GM18951 (cell line): ENCODE measurements at regions not wholly inside any gene's neighbourhood (a gene's known extent, or its start where the extent isn't known, plus 50 kb on each side); places are given as distances from the start of the nearest gene placed in this dataset.
"Not testable (repeated sequence)": the region's sequence is repeated elsewhere in the genome, so short reads cannot be mapped to it uniquely, and the experiment has no call there.

Source experiments
- POLR2A ChIP-seq: IDR thresholded peaks from 4 replicates; pipeline ENCODE4 v1.6.1; 2011; ENCODE audit warnings: mild to moderate bottlenecking; ENCODE audit not compliant: insufficient read length, insufficient read depth; ENCODE audit errors: extremely low read depth
- in situ Hi-C: fragments of 300-500 bp; cut with MboI; formaldehyde crosslinking; loops from one replicate; pipeline ENCODE4 v1.12.0; 2022; ENCODE audit warnings: low sequenced_read_pairs, mixed read lengths, inconsistent platforms; ENCODE audit not compliant: unreplicated experiment

- in situ Hi-C loops: no loop called here
- no peak for TF ChIP-seq POLR2A
Measured at GRCh38 chrX:22758807-22759481, 240.8 kb upstream of the DDX53 start.

- in situ Hi-C loops: no loop called here
- TF ChIP-seq POLR2A: no peak
Measured at GRCh38 chrX:22760513-22761057, 239.2 kb upstream of the DDX53 start.

- no peak for TF ChIP-seq POLR2A
- in situ Hi-C loops: no loop called here
Measured at GRCh38 chrX:22788221-22788620, 211.5 kb upstream of the DDX53 start.

GRCh38 chrX:22795671-22796070 lies 204.1 kb upstream of the DDX53 start:
- in situ Hi-C loops: no loop called here
- no peak for TF ChIP-seq POLR2A

GRCh38 chrX:22800360-22800759 lies 199.4 kb upstream of the DDX53 start:
- no peak for TF ChIP-seq POLR2A
- in situ Hi-C loops: no loop called here

- in situ Hi-C loops: no loop called here
- TF ChIP-seq POLR2A: no peak
Measured at GRCh38 chrX:22800806-22801205, 199.0 kb upstream of the DDX53 start.

- TF ChIP-seq POLR2A: no peak
- in situ Hi-C loops: no loop called here
Measured at GRCh38 chrX:22803353-22803752, 196.4 kb upstream of the DDX53 start.

GRCh38 chrX:22810876-22811275 lies 188.9 kb upstream of the DDX53 start:
- TF ChIP-seq POLR2A: no peak
- in situ Hi-C loops: no loop called here

GRCh38 chrX:22818061-22818460 lies 181.7 kb upstream of the DDX53 start:
- in situ Hi-C loops: no loop called here
- no peak for TF ChIP-seq POLR2A

- in situ Hi-C loops: no loop called here
- no peak for TF ChIP-seq POLR2A
Measured at GRCh38 chrX:22855693-22856092, 144.1 kb upstream of the DDX53 start.

- no peak for TF ChIP-seq POLR2A
- in situ Hi-C loops: no loop called here
Measured at GRCh38 chrX:22859642-22860041, 140.1 kb upstream of the DDX53 start.

GRCh38 chrX:22866801-22867200 lies 133.0 kb upstream of the DDX53 start:
- in situ Hi-C loops: not testable (repeated sequence)

GRCh38 chrX:22882543-22882942 lies 117.2 kb upstream of the DDX53 start:
- TF ChIP-seq POLR2A: no peak
- in situ Hi-C loops: no loop called here

GRCh38 chrX:22889819-22890218 lies 109.9 kb upstream of the DDX53 start:
- in situ Hi-C loops: no loop called here
- no peak for TF ChIP-seq POLR2A

GRCh38 chrX:22912616-22913015 lies 87.1 kb upstream of the DDX53 start:
- TF ChIP-seq POLR2A: no peak

GRCh38 chrX:22922961-22923360 lies 76.8 kb upstream of the DDX53 start:
- TF ChIP-seq POLR2A: no peak
- in situ Hi-C loops: no loop called here

More at GRCh38 chrX:22912616-22913015, 87.1 kb upstream of the DDX53 start:
- in situ Hi-C loops: no loop called here
